ENCODE measurements at regions not wholly inside any gene's neighbourhood (a gene's known extent, or its start where the extent isn't known, plus 50 kb on each side); places are given as distances from the start of the nearest gene placed in this dataset.

GRCh38 chr5:174380311-174380710 is 334.8 kb downstream of the NSG2 start:
- no peak for DNase-seq

GRCh38 chr5:174381241-174381640 is 335.7 kb downstream of the NSG2 start:
- no peak for DNase-seq

GRCh38 chr5:174383210-174384167 is 338.0 kb downstream of the NSG2 start:
- DNase-seq = no peak

- no peak for DNase-seq
Measured at GRCh38 chr5:174384509-174384947, 339.0 kb downstream of the NSG2 start.

- no peak for DNase-seq
Measured at GRCh38 chr5:174386306-174386705, 338.1 kb upstream of the MSX2 start.

- no peak for DNase-seq
Measured at GRCh38 chr5:174386846-174387245, 337.5 kb upstream of the MSX2 start.

GRCh38 chr5:174387448-174387847 is 336.9 kb upstream of the MSX2 start:
- no peak for DNase-seq

GRCh38 chr5:174392892-174393291 is 331.5 kb upstream of the MSX2 start:
- DNase-seq = no peak

GRCh38 chr5:174396541-174396940 is 327.8 kb upstream of the MSX2 start:
- no peak for DNase-seq

- no peak for DNase-seq
Measured at GRCh38 chr5:174397206-174397605, 327.2 kb upstream of the MSX2 start.

- no peak for DNase-seq
Measured at GRCh38 chr5:174398171-174398570, 326.2 kb upstream of the MSX2 start.

- no peak for DNase-seq
Measured at GRCh38 chr5:174399411-174399810, 325.0 kb upstream of the MSX2 start.

GRCh38 chr5:174400461-174400860 is 323.9 kb upstream of the MSX2 start:
- no peak for DNase-seq

- DNase-seq = no peak
Measured at GRCh38 chr5:174401793-174402192, 322.6 kb upstream of the MSX2 start.

- DNase-seq = no peak
Measured at GRCh38 chr5:174402222-174402812, 322.1 kb upstream of the MSX2 start.

GRCh38 chr5:174404848-174405247 is 319.5 kb upstream of the MSX2 start:
- no peak for DNase-seq

- DNase-seq = no peak
Measured at GRCh38 chr5:174409070-174409469, 315.3 kb upstream of the MSX2 start.

- DNase-seq = no peak
Measured at GRCh38 chr5:174409971-174410370, 314.4 kb upstream of the MSX2 start.

- DNase-seq = no peak
Measured at GRCh38 chr5:174410716-174411478, 313.5 kb upstream of the MSX2 start.

- no peak for DNase-seq
Measured at GRCh38 chr5:174411479-174411819, 312.9 kb upstream of the MSX2 start.

GRCh38 chr5:174412374-174412773 is 312.0 kb upstream of the MSX2 start:
- no peak for DNase-seq

- no peak for DNase-seq
Measured at GRCh38 chr5:174412941-174413340, 311.4 kb upstream of the MSX2 start.

- DNase-seq = no peak
Measured at GRCh38 chr5:174413567-174414314, 310.6 kb upstream of the MSX2 start.

Data from activated naive CD4-positive, alpha-beta T cell treated with anti-CD3 and anti-CD28 coated beads, Interleukin-2, amount 50 U/mL, for 16 hours (primary cell).